ENCODE measurements at regions not wholly inside any gene's neighbourhood (a gene's known extent, or its start where the extent isn't known, plus 50 kb on each side); places are given as distances from the start of the nearest gene placed in this dataset.

GRCh38 chr12:34357791-34358190, 335.5 kb downstream of the ALG10 start:
- FAIRE-seq (no peak), ATAC-seq (no peak), DNase-seq (ENCODE audit: low spot score) (no peak)
- Histone ChIP-seq H3K4me1 (ENCODE audit: insufficient read depth, low read length) (peaks cover 21% of the 10 kb centered on the region), H3K4me3 (replicated peaks in 1 of 3; ENCODE audit: insufficient read depth in 1 of 3, low read depth in 2 of 3, low read length in 3 of 3) (no peak overlapping the region), H3K9ac (ENCODE audit: insufficient read depth, low read depth, low read length) (no peak overlapping the region), H4K20me1 (ENCODE audit: insufficient read depth, low read length) (no peaks in the 10 kb centered on the region), H3K27ac (ENCODE audit: extremely low read length, insufficient read depth, low read length) (no peak overlapping the region), H3K4me2 (ENCODE audit: low read depth, low read length) (no peak overlapping the region), H3K27me3 (ENCODE audit: control insufficient read depth in 1 of 2, insufficient read depth in 2 of 2, low read length in 2 of 2) (peaks cover 6 to 86% of the 10 kb centered on the region in 2 experiments; a peak in 4 of 5 replicates), H3K9me3 (ENCODE audit: low read length) (no peaks in the 10 kb centered on the region), H2AFZ (ENCODE audit: low read length) (no peak overlapping the region), H3K36me3 (replicated peaks in 1 of 2; ENCODE audit: control insufficient read depth in 1 of 2, insufficient read depth in 2 of 2, low read length in 2 of 2) (no peaks in the 10 kb centered on the region), H3K79me2 (ENCODE audit: insufficient read depth, low read length) (no peaks in the 10 kb centered on the region)
- POLR2A ChIA-PET = no interaction called here
- CTCF ChIA-PET (ENCODE audit: low intra/inter-chr PET ratio, low total read pairs) = no interaction called here
- in situ Hi-C loops (cut with HindIII; ENCODE audit: extremely low pct_ligation_motif_present, low pct_unique_long_range_greater_than_20kb) = no loop called here
- intact Hi-C loops (cut with micrococcal nuclease; ENCODE audit: unreplicated experiment) = no loop called here
- 24% methylated on average over 10 of the region's 20 CpGs for WGBS (ENCODE audit: low lambda C conversion rate)
- no TSS peak for BruUV-seq (replicated peaks)
- TF ChIP-seq MAFK (conservative IDR thresholded peaks at IDR 0.05 in 1 of 2, IDR thresholded peaks at IDR 0.05 in 1 of 2; ENCODE audit: low read length in 2 of 2) (no peak), ZIK1 (CRISPR knock-in tag; IDR thresholded peaks at IDR 0.05; ENCODE audit: borderline replicate concordance, low read depth) (no peak), SP4 (CRISPR knock-in tag; IDR thresholded peaks at IDR 0.05) (no peak), RFXANK (CRISPR knock-in tag; IDR thresholded peaks at IDR 0.05) (no peak), TEF (CRISPR knock-in tag; IDR thresholded peaks at IDR 0.05) (no peak), SYNCRIP (IDR thresholded peaks at IDR 0.05; ENCODE audit: insufficient read depth, low read depth, low read length) (no peak), NCOR1 (IDR thresholded peaks at IDR 0.05; ENCODE audit: borderline replicate concordance, low read length) (no peak), SRSF1 (optimal IDR thresholded peaks at IDR 0.05; ENCODE audit: low read depth, low read length) (no peak), ZNF574 (CRISPR knock-in tag; IDR thresholded peaks at IDR 0.05) (no peak), ZNF160 (CRISPR knock-in tag; IDR thresholded peaks at IDR 0.05) (no peak), FUBP1 (CRISPR knock-in tag; IDR thresholded peaks at IDR 0.05; ENCODE audit: borderline replicate concordance) (no peak), DMAP1 (CRISPR knock-in tag; IDR thresholded peaks at IDR 0.05) (no peak), ZNF44 (CRISPR knock-in tag; IDR thresholded peaks at IDR 0.05) (no peak), THYN1 (CRISPR knock-in tag; IDR thresholded peaks at IDR 0.05; ENCODE audit: borderline replicate concordance, low read depth) (no peak), MED1 (CRISPR knock-in tag; IDR thresholded peaks at IDR 0.05) (no peak), ZNF282 (IDR thresholded peaks at IDR 0.05; ENCODE audit: partially characterized antibody) (no peak), ZBTB14 (CRISPR knock-in tag; IDR thresholded peaks at IDR 0.05) (no peak), ZSCAN20 (CRISPR knock-in tag; IDR thresholded peaks at IDR 0.05; ENCODE audit: borderline replicate concordance) (no peak), TMF1 (CRISPR knock-in tag; IDR thresholded peaks at IDR 0.05; ENCODE audit: low read depth) (no peak)

Data from HepG2 (cell line).